ENCODE measurements at regions not wholly inside any gene's neighbourhood (a gene's known extent, or its start where the extent isn't known, plus 50 kb on each side); places are given as distances from the start of the nearest gene placed in this dataset.

GRCh38 chr3:176479248-176479647 is 718.0 kb downstream of the TBL1XR1 start:
- no peak for DNase-seq (ENCODE audit: extremely low read depth, low read depth)

GRCh38 chr3:176469694-176470205 is 727.5 kb downstream of the TBL1XR1 start:
- DNase-seq (ENCODE audit: extremely low read depth, low read depth): no peak

- DNase-seq (ENCODE audit: extremely low read depth, low read depth): no peak
Measured at GRCh38 chr3:176463610-176464009, 733.7 kb downstream of the TBL1XR1 start.

GRCh38 chr3:176447369-176447768 is 749.9 kb downstream of the TBL1XR1 start:
- no peak for DNase-seq (ENCODE audit: extremely low read depth, low read depth)

GRCh38 chr3:176442326-176442725 is 755.0 kb downstream of the TBL1XR1 start:
- no peak for DNase-seq (ENCODE audit: extremely low read depth, low read depth)

GRCh38 chr3:176439729-176440128 is 757.6 kb downstream of the TBL1XR1 start:
- DNase-seq (ENCODE audit: extremely low read depth, low read depth): no peak

- DNase-seq (ENCODE audit: extremely low read depth, low read depth): no peak
Measured at GRCh38 chr3:176431991-176432390, 765.3 kb downstream of the TBL1XR1 start.

- DNase-seq (ENCODE audit: extremely low read depth, low read depth): no peak
Measured at GRCh38 chr3:176431038-176431418, 766.3 kb downstream of the TBL1XR1 start.

GRCh38 chr3:176430244-176431037 is 766.8 kb downstream of the TBL1XR1 start:
- DNase-seq (ENCODE audit: extremely low read depth, low read depth): peak; percentile 32

- no peak for DNase-seq (ENCODE audit: extremely low read depth, low read depth)
Measured at GRCh38 chr3:176428552-176428951, 768.7 kb downstream of the TBL1XR1 start.

- DNase-seq (ENCODE audit: extremely low read depth, low read depth): no peak
Measured at GRCh38 chr3:176426371-176426770, 770.9 kb downstream of the TBL1XR1 start.

GRCh38 chr3:176416870-176417269 is 780.4 kb downstream of the TBL1XR1 start:
- no peak for DNase-seq (ENCODE audit: extremely low read depth, low read depth)

GRCh38 chr3:176415661-176416295 is 781.5 kb downstream of the TBL1XR1 start:
- DNase-seq (ENCODE audit: extremely low read depth, low read depth): no peak

GRCh38 chr3:176412771-176413170 is 784.5 kb downstream of the TBL1XR1 start:
- no peak for DNase-seq (ENCODE audit: extremely low read depth, low read depth)

- DNase-seq (ENCODE audit: extremely low read depth, low read depth): no peak
Measured at GRCh38 chr3:176403531-176403930, 793.8 kb downstream of the TBL1XR1 start.

- no peak for DNase-seq (ENCODE audit: extremely low read depth, low read depth)
Measured at GRCh38 chr3:176401211-176401610, 796.1 kb downstream of the TBL1XR1 start.

GRCh38 chr3:176399193-176399592 is 798.1 kb downstream of the TBL1XR1 start:
- no peak for DNase-seq (ENCODE audit: extremely low read depth, low read depth)

GRCh38 chr3:176395240-176395639 is 802.0 kb downstream of the TBL1XR1 start:
- DNase-seq (ENCODE audit: extremely low read depth, low read depth): no peak

GRCh38 chr3:176378789-176379188 is 818.5 kb downstream of the TBL1XR1 start:
- DNase-seq (ENCODE audit: extremely low read depth, low read depth): no peak

GRCh38 chr3:176376531-176376930 is 820.8 kb downstream of the TBL1XR1 start:
- no peak for DNase-seq (ENCODE audit: extremely low read depth, low read depth)

GRCh38 chr3:176375519-176375918 is 821.8 kb downstream of the TBL1XR1 start:
- no peak for DNase-seq (ENCODE audit: extremely low read depth, low read depth)

GRCh38 chr3:176362191-176362731 is 835.0 kb downstream of the TBL1XR1 start:
- no peak for DNase-seq (ENCODE audit: extremely low read depth, low read depth)
